Loucy (cell line): ENCODE measurements at regions not wholly inside any gene's neighbourhood (a gene's known extent, or its start where the extent isn't known, plus 50 kb on each side); places are given as distances from the start of the nearest gene placed in this dataset.

Source experiments
- H2AFZ ChIP-seq: fragments of 200-600 bp; sonication (generic); 2 replicates; pipeline ENCODE4 v1.6.0; 2016; ENCODE audit warnings: antibody characterized with exemption, mild to moderate bottlenecking, low read length, moderate library complexity
- H3F3A ChIP-seq: fragments of 200-600 bp; 2 replicates; pipeline ENCODE4 v1.6.0; 2016; ENCODE audit warnings: antibody characterized with exemption, low read depth, mild to moderate bottlenecking
- H3K27me3 ChIP-seq: fragments of 200-600 bp; sonication (generic); 2 replicates; pipeline ENCODE4 v1.6.1; 2014; ENCODE audit warnings: low read length, mild to moderate bottlenecking; ENCODE audit not compliant: insufficient read depth, poor library complexity, severe bottlenecking
- H3K36me3 ChIP-seq: fragments of 200-600 bp; sonication (generic); 2 replicates; pipeline ENCODE4 v1.6.1; 2016; ENCODE audit warnings: low read length; ENCODE audit not compliant: insufficient read depth
- H3K4me1 ChIP-seq: fragments of 200-600 bp; sonication (generic); 2 replicates; pipeline ENCODE4 v1.5.1; 2014; ENCODE audit warnings: low read length, mild to moderate bottlenecking; ENCODE audit not compliant: insufficient read depth, poor library complexity, severe bottlenecking
- H3K4me2 ChIP-seq: fragments of 200-600 bp; sonication (generic); 2 replicates; pipeline ENCODE4 v1.6.0; 2014; ENCODE audit warnings: antibody characterized with exemption, low read length, low read depth, mild to moderate bottlenecking; ENCODE audit not compliant: poor library complexity, severe bottlenecking
- H3K4me3 ChIP-seq: fragments of 200-600 bp; sonication (generic); 2 replicates; pipeline ENCODE4 v1.5.1; 2014; ENCODE audit warnings: low read length, mild to moderate bottlenecking, mixed read lengths; ENCODE audit not compliant: poor library complexity, severe bottlenecking
- H3K79me2 ChIP-seq: fragments of 200-600 bp; sonication (generic); 2 replicates; pipeline ENCODE4 v1.6.1; 2014; ENCODE audit warnings: low read length; ENCODE audit not compliant: insufficient read depth
- H3K9ac ChIP-seq: fragments of 200-600 bp; sonication (generic); 2 replicates; pipeline ENCODE4 v1.6.0; 2014; ENCODE audit warnings: mild to moderate bottlenecking, low read depth, low read length, moderate library complexity; ENCODE audit not compliant: poor library complexity, severe bottlenecking
- H3K9me2 ChIP-seq: fragments of 200-600 bp; sonication (generic); replicated peaks from 2 replicates; pipeline ENCODE4 v1.6.1; 2016; ENCODE audit warnings: low read depth, low read length, mixed read lengths
- H3K9me3 ChIP-seq: fragments of 200-600 bp; sonication (generic); 2 replicates; pipeline ENCODE4 v1.6.1; 2014; ENCODE audit warnings: mild to moderate bottlenecking, antibody characterized with exemption, low read length, low read depth; ENCODE audit not compliant: insufficient read depth
- H4K20me1 ChIP-seq: fragments of 200-600 bp; sonication (generic); 2 replicates; pipeline ENCODE4 v1.6.0; 2014; ENCODE audit warnings: antibody characterized with exemption, low read length, mild to moderate bottlenecking; ENCODE audit not compliant: insufficient read depth, poor library complexity, severe bottlenecking
- CTCF ChIP-seq: fragments of 200-600 bp; sonication (generic); conservative IDR thresholded peaks from 2 replicates; pipeline ENCODE4 v1.5.1; 2014; ENCODE audit warnings: mild to moderate bottlenecking, antibody characterized with exemption, low read length
- EZH2phosphoT487 ChIP-seq: fragments of 200-600 bp; IDR thresholded peaks from 2 replicates; pipeline ENCODE4 v1.6.1; 2018; ENCODE audit warnings: antibody characterized with exemption, mild to moderate bottlenecking, moderate library complexity, borderline replicate concordance

- peaks cover 9% of the 10 kb centered on the region for H3K4me1 ChIP-seq
- no peak overlapping the region for H2AFZ ChIP-seq
Observed at GRCh38 chr3:140845882-140846281, 95.8 kb upstream of the SLC25A36 start.

GRCh38 chr3:140848666-140849065 is 93.0 kb upstream of the SLC25A36 start:
- no peaks in the 10 kb centered on the region for H4K20me1 ChIP-seq
- H3K9ac ChIP-seq: no peak overlapping the region
- H3K79me2 ChIP-seq: no peaks in the 10 kb centered on the region
- H3K4me1 ChIP-seq: peaks cover 9% of the 10 kb centered on the region
- H3F3A ChIP-seq: no peaks in the 10 kb centered on the region
- no peaks in the 10 kb centered on the region for H3K36me3 ChIP-seq
- no peaks in the 10 kb centered on the region for H3K9me2 ChIP-seq
- H3K4me2 ChIP-seq: no peak overlapping the region
- no peaks in the 10 kb centered on the region for H3K27me3 ChIP-seq
- TF ChIP-seq CTCF: no peak
- no peak for TF ChIP-seq EZH2phosphoT487
- no peak overlapping the region for H2AFZ ChIP-seq
- no peak overlapping the region for H3K4me3 ChIP-seq
- no peaks in the 10 kb centered on the region for H3K9me3 ChIP-seq

More at GRCh38 chr3:140845882-140846281, 95.8 kb upstream of the SLC25A36 start:
- Histone ChIP-seq H3K9me3 (no peaks in the 10 kb centered on the region), H3K36me3 (no peaks in the 10 kb centered on the region), H3K79me2 (no peaks in the 10 kb centered on the region), H3K4me2 (no peak overlapping the region), H3K9me2 (no peaks in the 10 kb centered on the region), H3K27me3 (no peaks in the 10 kb centered on the region), H3K4me3 (no peak overlapping the region), H3K9ac (no peak overlapping the region), H4K20me1 (no peaks in the 10 kb centered on the region), H3F3A (no peaks in the 10 kb centered on the region)
- no peak for TF ChIP-seq EZH2phosphoT487
- no peak for TF ChIP-seq CTCF

GRCh38 chr3:140850210-140850955 is 91.3 kb upstream of the SLC25A36 start:
- Histone ChIP-seq H3K4me1 (peaks cover 9% of the 10 kb centered on the region), H3K9me3 (no peaks in the 10 kb centered on the region), H3K36me3 (no peaks in the 10 kb centered on the region), H3K79me2 (no peaks in the 10 kb centered on the region), H3K9me2 (no peaks in the 10 kb centered on the region), H2AFZ (no peak overlapping the region), H3K4me3 (no peak overlapping the region), H3F3A (no peaks in the 10 kb centered on the region), H3K4me2 (no peak overlapping the region), H3K9ac (no peak overlapping the region), H4K20me1 (no peaks in the 10 kb centered on the region), H3K27me3 (no peaks in the 10 kb centered on the region)
- TF ChIP-seq CTCF (no peak), EZH2phosphoT487 (no peak)
